GM12864 (cell line): ENCODE measurements at regions not wholly inside any gene's neighbourhood (a gene's known extent, or its start where the extent isn't known, plus 50 kb on each side); places are given as distances from the start of the nearest gene placed in this dataset.

Source experiments
- DNase-seq: peaks from one replicate; pipeline ENCODE4 v3.0.0-alpha.2; 2011; ENCODE audit warnings: low read depth
- H3K4me3 ChIP-seq: 2 replicates; pipeline ENCODE4 v1.5.1; 2011; ENCODE audit warnings: mild to moderate bottlenecking, low read depth, low read length, control low read depth
- TF ChIP-seq, protein P1 (sequence below): IDR thresholded peaks from 2 replicates; pipeline ENCODE4 v1.5.1; 2011; ENCODE audit warnings: low read depth, mild to moderate bottlenecking, moderate library complexity, low read length, control low read depth, inconsistent platforms; ENCODE audit errors: missing control alignments

- no peak overlapping the region for H3K4me3 ChIP-seq
- no peak for DNase-seq
- TF ChIP-seq, protein P1, sequence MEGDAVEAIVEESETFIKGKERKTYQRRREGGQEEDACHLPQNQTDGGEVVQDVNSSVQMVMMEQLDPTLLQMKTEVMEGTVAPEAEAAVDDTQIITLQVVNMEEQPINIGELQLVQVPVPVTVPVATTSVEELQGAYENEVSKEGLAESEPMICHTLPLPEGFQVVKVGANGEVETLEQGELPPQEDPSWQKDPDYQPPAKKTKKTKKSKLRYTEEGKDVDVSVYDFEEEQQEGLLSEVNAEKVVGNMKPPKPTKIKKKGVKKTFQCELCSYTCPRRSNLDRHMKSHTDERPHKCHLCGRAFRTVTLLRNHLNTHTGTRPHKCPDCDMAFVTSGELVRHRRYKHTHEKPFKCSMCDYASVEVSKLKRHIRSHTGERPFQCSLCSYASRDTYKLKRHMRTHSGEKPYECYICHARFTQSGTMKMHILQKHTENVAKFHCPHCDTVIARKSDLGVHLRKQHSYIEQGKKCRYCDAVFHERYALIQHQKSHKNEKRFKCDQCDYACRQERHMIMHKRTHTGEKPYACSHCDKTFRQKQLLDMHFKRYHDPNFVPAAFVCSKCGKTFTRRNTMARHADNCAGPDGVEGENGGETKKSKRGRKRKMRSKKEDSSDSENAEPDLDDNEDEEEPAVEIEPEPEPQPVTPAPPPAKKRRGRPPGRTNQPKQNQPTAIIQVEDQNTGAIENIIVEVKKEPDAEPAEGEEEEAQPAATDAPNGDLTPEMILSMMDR: no peak
These were observed 75.0 kb upstream of the MAP1LC3B2 start for GRCh38 chr12:116483959-116484750.

DNA sequence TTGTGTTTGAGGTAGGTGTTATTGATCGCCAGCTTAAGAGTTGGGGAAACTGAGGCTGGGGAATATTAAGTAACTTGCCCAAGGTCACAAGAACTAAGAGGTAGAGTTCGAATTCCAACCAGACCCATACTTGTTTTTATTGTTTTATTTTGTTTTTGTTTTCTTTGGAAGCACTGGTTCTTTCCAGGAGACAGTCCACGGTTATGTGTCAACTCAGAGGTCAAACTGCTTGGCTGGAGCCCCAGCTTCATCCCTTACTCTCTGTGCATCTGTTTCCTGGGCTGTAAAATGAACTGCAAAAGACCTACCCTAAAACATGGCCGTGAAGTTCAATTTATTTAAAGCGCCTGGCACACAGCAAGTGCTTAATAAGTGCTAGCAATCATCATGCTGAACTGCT lies 74.4 kb upstream of the MAP1LC3B2 start:
- DNase-seq: no peak
- TF ChIP-seq, protein P1: no peak

DNA sequence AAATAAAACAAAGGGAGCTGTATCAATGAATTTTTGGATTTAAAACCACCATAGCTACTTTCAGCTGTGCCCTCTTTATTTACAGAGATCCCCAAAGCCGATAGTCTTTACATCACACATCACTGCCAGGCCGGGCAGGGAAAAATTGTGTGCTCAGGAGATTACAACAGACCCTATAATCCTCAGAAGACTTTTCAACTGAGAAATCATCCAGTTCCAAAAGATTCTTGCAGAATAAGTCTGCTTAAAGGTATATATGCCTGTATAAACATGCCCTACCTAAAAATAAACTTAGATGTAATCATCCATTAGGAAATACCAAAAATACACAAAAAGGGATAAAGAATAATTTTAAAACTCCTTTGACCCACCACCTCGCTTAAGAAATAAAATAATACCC lies 70.1 kb upstream of the MAP1LC3B2 start:
- TF ChIP-seq, protein P1: no peak
- DNase-seq: no peak
- no peak overlapping the region for H3K4me3 ChIP-seq

More for the DNA sequence above, 74.4 kb upstream of the MAP1LC3B2 start:
- H3K4me3 ChIP-seq: no peak overlapping the region

DNA sequence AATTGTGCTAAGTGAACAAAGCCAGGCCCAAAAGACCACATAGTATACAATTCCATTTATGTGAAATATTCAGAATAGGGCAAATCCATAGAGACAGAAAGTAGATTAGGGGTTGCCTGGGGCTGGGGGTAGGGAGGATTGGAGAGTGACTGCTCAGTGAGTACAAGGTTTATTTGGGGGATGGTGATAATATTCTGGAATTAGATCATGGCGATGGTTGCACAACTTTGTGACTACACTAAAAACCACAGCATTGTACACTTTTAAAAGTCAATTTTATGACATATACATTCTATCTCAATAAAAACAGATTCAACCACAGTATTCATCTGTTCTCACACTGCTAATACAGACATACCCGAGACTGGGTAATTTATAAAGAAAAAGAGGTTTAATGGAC lies 68.7 kb upstream of the MAP1LC3B2 start:
- TF ChIP-seq, protein P1: no peak
- DNase-seq: no peak
- no peak overlapping the region for H3K4me3 ChIP-seq

DNA sequence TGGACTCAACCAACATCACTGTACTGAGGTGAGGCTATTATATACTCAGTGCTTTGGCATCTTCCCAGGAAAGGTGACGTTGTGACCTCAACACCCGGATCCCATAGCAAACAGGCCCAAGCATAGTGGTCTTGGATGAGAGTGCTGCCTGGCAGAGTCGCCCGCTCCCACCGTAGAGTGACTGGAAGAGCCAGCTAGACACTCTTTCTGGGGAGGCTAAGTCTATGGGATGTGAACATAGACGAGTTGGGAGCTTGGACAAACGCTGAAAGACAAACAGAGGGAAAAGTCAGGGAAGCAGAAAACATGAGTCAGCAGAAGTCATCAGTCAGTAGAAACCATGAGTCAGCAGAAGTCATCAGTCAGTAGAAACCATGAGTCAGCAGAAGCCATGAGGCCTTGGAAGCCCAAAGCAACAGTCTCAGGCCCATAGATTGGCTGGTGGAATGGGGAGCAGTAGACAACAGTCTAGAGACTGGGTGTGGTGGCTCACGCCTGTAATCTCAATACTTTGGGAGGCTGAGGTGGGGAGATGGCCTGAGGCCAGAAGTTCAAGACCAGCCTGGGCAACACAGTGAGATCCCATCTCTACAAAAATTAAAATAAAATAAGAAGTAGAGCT lies 66.4 kb upstream of the MAP1LC3B2 start:
- DNase-seq: no peak
- TF ChIP-seq, protein P1: no peak

GRCh38 chr12:116495260-116495659 lies 63.9 kb upstream of the MAP1LC3B2 start:
- DNase-seq: no peak
- no peak overlapping the region for H3K4me3 ChIP-seq
- TF ChIP-seq, protein P1: no peak

More for the DNA sequence above, 66.4 kb upstream of the MAP1LC3B2 start:
- H3K4me3 ChIP-seq: no peak overlapping the region

- DNase-seq: no peak
- TF ChIP-seq, protein P1: no peak
- H3K4me3 ChIP-seq: no peak overlapping the region
These were observed 62.1 kb upstream of the MAP1LC3B2 start for GRCh38 chr12:116497051-116497591.
